Stimulated activated CD8-positive, alpha-beta memory T cell treated with anti-CD3 and anti-CD28 coated beads, Interleukin-4, amount 100 ng/mL, for 24 hours (primary cell): ENCODE measurements at regions not wholly inside any gene's neighbourhood (a gene's known extent, or its start where the extent isn't known, plus 50 kb on each side); places are given as distances from the start of the nearest gene placed in this dataset.
"Not testable (repeated sequence)": the region's sequence is repeated elsewhere in the genome, so short reads cannot be mapped to it uniquely, and the experiment has no call there.

Experiments
- DNase-seq: peaks from one replicate; pipeline ENCODE4 v3.0.0-alpha.2; 2020; ENCODE audit warnings: low read depth

- no peak for DNase-seq
Observed at GRCh38 chr4:14318671-14319070, 683.6 kb upstream of the CPEB2 start.

- DNase-seq, result no peak
Observed at GRCh38 chr4:14321723-14322122, 680.6 kb upstream of the CPEB2 start.

GRCh38 chr4:14323191-14323590 is 679.1 kb upstream of the CPEB2 start:
- no peak for DNase-seq

- DNase-seq, result no peak
Observed at GRCh38 chr4:14329228-14329627, 673.1 kb upstream of the CPEB2 start.

GRCh38 chr4:14333616-14334015 is 668.7 kb upstream of the CPEB2 start:
- no peak for DNase-seq

- no peak for DNase-seq
Observed at GRCh38 chr4:14334166-14334565, 668.1 kb upstream of the CPEB2 start.

GRCh38 chr4:14335872-14336271 is 666.4 kb upstream of the CPEB2 start:
- DNase-seq, result no peak

- no peak for DNase-seq
Observed at GRCh38 chr4:14336656-14337055, 665.6 kb upstream of the CPEB2 start.

GRCh38 chr4:14337892-14338584 is 664.2 kb upstream of the CPEB2 start:
- no peak for DNase-seq

- no peak for DNase-seq
Observed at GRCh38 chr4:14338585-14339265, 663.6 kb upstream of the CPEB2 start.

- no peak for DNase-seq
Observed at GRCh38 chr4:14339715-14340114, 662.6 kb upstream of the CPEB2 start.

GRCh38 chr4:14340321-14340720 is 662.0 kb upstream of the CPEB2 start:
- DNase-seq, result no peak

GRCh38 chr4:14343961-14344360 is 658.3 kb upstream of the CPEB2 start:
- no peak for DNase-seq

GRCh38 chr4:14345356-14345775 is 656.9 kb upstream of the CPEB2 start:
- DNase-seq, result no peak

- DNase-seq, result no peak
Observed at GRCh38 chr4:14347526-14347925, 654.8 kb upstream of the CPEB2 start.

GRCh38 chr4:14348506-14348905 is 653.8 kb upstream of the CPEB2 start:
- no peak for DNase-seq

GRCh38 chr4:14358544-14359160 is 643.6 kb upstream of the CPEB2 start:
- not testable (repeated sequence) for DNase-seq

- DNase-seq, result no peak
Observed at GRCh38 chr4:14359991-14360390, 642.3 kb upstream of the CPEB2 start.

- no peak for DNase-seq
Observed at GRCh38 chr4:14361084-14361483, 641.2 kb upstream of the CPEB2 start.

- no peak for DNase-seq
Observed at GRCh38 chr4:14362385-14362784, 639.9 kb upstream of the CPEB2 start.

- no peak for DNase-seq
Observed at GRCh38 chr4:14364953-14365536, 637.2 kb upstream of the CPEB2 start.

- DNase-seq, result no peak
Observed at GRCh38 chr4:14368391-14368790, 633.9 kb upstream of the CPEB2 start.

GRCh38 chr4:14371131-14371530 is 631.1 kb upstream of the CPEB2 start:
- no peak for DNase-seq
